Breast epithelium (tissue), 3 donors: ENCODE measurements at regions not wholly inside any gene's neighbourhood (a gene's known extent, or its start where the extent isn't known, plus 50 kb on each side); places are given as distances from the start of the nearest gene placed in this dataset.

ENCODE experiments used
- POLR2A ChIP-seq: fragments of 450-650 bp; IDR thresholded peaks from one replicate; pipeline ENCODE4 v1.6.1; 2016; ENCODE audit warnings: antibody characterized with exemption, mild to moderate bottlenecking, moderate library complexity
- POLR2AphosphoS5 ChIP-seq, 3 donors: sonication (generic); formaldehyde crosslinking; IDR thresholded peaks; one replicate each; pipeline ENCODE4 v1.6.1; 2017; ENCODE audit warnings: antibody characterized with exemption in 3 of 3
- TF ChIP-seq, protein P1 (sequence below), 3 donors: fragments of 450-650 bp; IDR thresholded peaks; one replicate each; pipeline ENCODE4 v1.5.1; 2016 to 2017; ENCODE audit warnings: antibody characterized with exemption in 3 of 3, mild to moderate bottlenecking in 3 of 3, moderate library complexity in 3 of 3

DNA sequence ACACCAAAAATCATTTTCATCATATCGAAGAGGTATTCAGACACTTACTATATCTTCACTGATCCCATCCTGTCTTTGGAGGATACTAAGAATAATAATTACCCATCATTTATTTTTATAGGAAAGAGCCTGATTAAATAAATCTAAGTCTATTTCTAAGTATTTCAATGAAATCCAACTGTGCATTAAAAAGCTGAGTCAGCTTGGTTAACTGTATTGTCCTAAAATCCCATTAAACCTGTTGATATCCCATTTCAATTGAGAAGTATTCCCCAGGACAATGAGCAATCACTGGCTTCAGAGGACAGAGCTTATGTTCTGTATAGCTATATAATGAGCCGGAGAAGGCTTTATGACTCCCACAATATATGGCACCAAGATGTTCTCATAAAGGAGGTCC, 142.0 kb upstream of the RORB start:
- TF ChIP-seq, protein P1, sequence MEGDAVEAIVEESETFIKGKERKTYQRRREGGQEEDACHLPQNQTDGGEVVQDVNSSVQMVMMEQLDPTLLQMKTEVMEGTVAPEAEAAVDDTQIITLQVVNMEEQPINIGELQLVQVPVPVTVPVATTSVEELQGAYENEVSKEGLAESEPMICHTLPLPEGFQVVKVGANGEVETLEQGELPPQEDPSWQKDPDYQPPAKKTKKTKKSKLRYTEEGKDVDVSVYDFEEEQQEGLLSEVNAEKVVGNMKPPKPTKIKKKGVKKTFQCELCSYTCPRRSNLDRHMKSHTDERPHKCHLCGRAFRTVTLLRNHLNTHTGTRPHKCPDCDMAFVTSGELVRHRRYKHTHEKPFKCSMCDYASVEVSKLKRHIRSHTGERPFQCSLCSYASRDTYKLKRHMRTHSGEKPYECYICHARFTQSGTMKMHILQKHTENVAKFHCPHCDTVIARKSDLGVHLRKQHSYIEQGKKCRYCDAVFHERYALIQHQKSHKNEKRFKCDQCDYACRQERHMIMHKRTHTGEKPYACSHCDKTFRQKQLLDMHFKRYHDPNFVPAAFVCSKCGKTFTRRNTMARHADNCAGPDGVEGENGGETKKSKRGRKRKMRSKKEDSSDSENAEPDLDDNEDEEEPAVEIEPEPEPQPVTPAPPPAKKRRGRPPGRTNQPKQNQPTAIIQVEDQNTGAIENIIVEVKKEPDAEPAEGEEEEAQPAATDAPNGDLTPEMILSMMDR (IDR thresholded peaks at IDR 0.05): no peak
- TF ChIP-seq POLR2A: no peak
- no peak for TF ChIP-seq POLR2AphosphoS5 (IDR thresholded peaks at IDR 0.05)
